ENCODE measurements at regions not wholly inside any gene's neighbourhood (a gene's known extent, or its start where the extent isn't known, plus 50 kb on each side); places are given as distances from the start of the nearest gene placed in this dataset. TPM values are rescaled to one million over a fixed set of nuclear protein-coding genes. Genes with fewer than 3 reads are reported as not detected.

- Histone ChIP-seq H3K9me3 (ENCODE audit: control insufficient read depth in 3 of 3, low read length in 3 of 3) (no peaks in the 10 kb centered on the region), H3K36me3 (ENCODE audit: control insufficient read depth in 3 of 3, insufficient read depth in 3 of 3, low read length in 3 of 3) (no peaks in the 10 kb centered on the region), H3K27ac (ENCODE audit: low read depth, low read length) (peak overlapping the region; percentile 73), H3K27me3 (ENCODE audit: control insufficient read depth in 3 of 3, insufficient read depth in 3 of 3, low read length in 3 of 3) (no peaks in the 10 kb centered on the region), H3K4me3 (ENCODE audit: low read length in 3 of 3) (no peak overlapping the region), H3K4me1 (ENCODE audit: control insufficient read depth in 3 of 3, insufficient read depth in 3 of 3, low read length in 3 of 3) (peaks cover 17 to 41% (median 35%) of the 10 kb centered on the region in 3 donors), H3K9ac (ENCODE audit: low read depth in 1 of 3, low read length in 3 of 3) (peak overlapping the region in 1 of 3 donors; percentile 41)
Measured at GRCh38 chr10:79007421-79008319, 61.1 kb upstream of the ZMIZ1 start.

- Histone ChIP-seq H3K4me3 (ENCODE audit: low read length in 3 of 3) (no peak overlapping the region), H3K4me1 (ENCODE audit: control insufficient read depth in 3 of 3, insufficient read depth in 3 of 3, low read length in 3 of 3) (peaks cover 11 to 28% (median 25%) of the 10 kb centered on the region in 3 donors), H3K9me3 (ENCODE audit: control insufficient read depth in 3 of 3, low read length in 3 of 3) (no peaks in the 10 kb centered on the region), H3K27ac (ENCODE audit: low read depth, low read length) (no peak overlapping the region), H3K27me3 (ENCODE audit: control insufficient read depth in 3 of 3, insufficient read depth in 3 of 3, low read length in 3 of 3) (no peaks in the 10 kb centered on the region), H3K9ac (ENCODE audit: low read depth in 1 of 3, low read length in 3 of 3) (no peak overlapping the region), H3K36me3 (ENCODE audit: control insufficient read depth in 3 of 3, insufficient read depth in 3 of 3, low read length in 3 of 3) (no peaks in the 10 kb centered on the region)
Measured at GRCh38 chr10:79009145-79009544, 59.6 kb upstream of the ZMIZ1 start.

GRCh38 chr10:79012567-79012966 is 56.2 kb upstream of the ZMIZ1 start:
- Histone ChIP-seq H3K9me3 (ENCODE audit: control insufficient read depth in 3 of 3, low read length in 3 of 3) (no peaks in the 10 kb centered on the region), H3K27ac (ENCODE audit: low read depth, low read length) (no peak overlapping the region), H3K9ac (ENCODE audit: low read depth in 1 of 3, low read length in 3 of 3) (no peak overlapping the region), H3K27me3 (ENCODE audit: control insufficient read depth in 3 of 3, insufficient read depth in 3 of 3, low read length in 3 of 3) (no peaks in the 10 kb centered on the region), H3K4me3 (ENCODE audit: low read length in 3 of 3) (no peak overlapping the region), H3K4me1 (ENCODE audit: control insufficient read depth in 3 of 3, insufficient read depth in 3 of 3, low read length in 3 of 3) (peaks cover 4 to 17% (median 14%) of the 10 kb centered on the region in 3 donors), H3K36me3 (ENCODE audit: control insufficient read depth in 3 of 3, insufficient read depth in 3 of 3, low read length in 3 of 3) (no peaks in the 10 kb centered on the region)

- Histone ChIP-seq H3K36me3 (ENCODE audit: control insufficient read depth in 3 of 3, insufficient read depth in 3 of 3, low read length in 3 of 3) (no peaks in the 10 kb centered on the region), H3K9me3 (ENCODE audit: control insufficient read depth in 3 of 3, low read length in 3 of 3) (peaks cover 0 to 3% (median 0%) of the 10 kb centered on the region in 3 donors), H3K27me3 (ENCODE audit: control insufficient read depth in 3 of 3, insufficient read depth in 3 of 3, low read length in 3 of 3) (no peaks in the 10 kb centered on the region), H3K4me3 (ENCODE audit: low read length in 3 of 3) (no peak overlapping the region), H3K9ac (ENCODE audit: low read depth in 1 of 3, low read length in 3 of 3) (no peak overlapping the region), H3K27ac (ENCODE audit: low read depth, low read length) (no peak overlapping the region), H3K4me1 (ENCODE audit: control insufficient read depth in 3 of 3, insufficient read depth in 3 of 3, low read length in 3 of 3) (peaks cover 4 to 13% (median 13%) of the 10 kb centered on the region in 3 donors)
Measured at GRCh38 chr10:79013406-79013987, 55.3 kb upstream of the ZMIZ1 start.

GRCh38 chr10:79014796-79015195 is 54.0 kb upstream of the ZMIZ1 start:
- Histone ChIP-seq H3K4me3 (ENCODE audit: low read length in 3 of 3) (no peak overlapping the region), H3K27ac (ENCODE audit: low read depth, low read length) (no peak overlapping the region), H3K4me1 (ENCODE audit: control insufficient read depth in 3 of 3, insufficient read depth in 3 of 3, low read length in 3 of 3) (peaks cover 14 to 22% (median 18%) of the 10 kb centered on the region in 3 donors), H3K9ac (ENCODE audit: low read depth in 1 of 3, low read length in 3 of 3) (no peak overlapping the region), H3K9me3 (ENCODE audit: control insufficient read depth in 3 of 3, low read length in 3 of 3) (peaks cover 0 to 3% (median 0%) of the 10 kb centered on the region in 3 donors), H3K36me3 (ENCODE audit: control insufficient read depth in 3 of 3, insufficient read depth in 3 of 3, low read length in 3 of 3) (no peaks in the 10 kb centered on the region), H3K27me3 (ENCODE audit: control insufficient read depth in 3 of 3, insufficient read depth in 3 of 3, low read length in 3 of 3) (no peaks in the 10 kb centered on the region)

GRCh38 chr10:79017882-79018520 is 50.8 kb upstream of the ZMIZ1 start:
- Histone ChIP-seq H3K27ac (ENCODE audit: low read depth, low read length) (peak overlapping the region; percentile 85), H3K36me3 (ENCODE audit: control insufficient read depth in 3 of 3, insufficient read depth in 3 of 3, low read length in 3 of 3) (no peaks in the 10 kb centered on the region), H3K9ac (ENCODE audit: low read depth in 1 of 3, low read length in 3 of 3) (peak overlapping the region in 2 of 3 donors; percentile 21 to 42), H3K4me1 (ENCODE audit: control insufficient read depth in 3 of 3, insufficient read depth in 3 of 3, low read length in 3 of 3) (peaks cover 23 to 40% (median 34%) of the 10 kb centered on the region in 3 donors), H3K27me3 (ENCODE audit: control insufficient read depth in 3 of 3, insufficient read depth in 3 of 3, low read length in 3 of 3) (no peaks in the 10 kb centered on the region), H3K9me3 (ENCODE audit: control insufficient read depth in 3 of 3, low read length in 3 of 3) (peaks cover 0 to 3% (median 0%) of the 10 kb centered on the region in 3 donors), H3K4me3 (ENCODE audit: low read length in 3 of 3) (no peak overlapping the region)

GRCh38 chr10:79018521-79019011 is 50.2 kb upstream of the ZMIZ1 start:
- H3K27ac ChIP-seq (ENCODE audit: low read depth, low read length): peak overlapping the region; percentile 85
- no peaks in the 10 kb centered on the region for H3K36me3 ChIP-seq (ENCODE audit: control insufficient read depth in 3 of 3, insufficient read depth in 3 of 3, low read length in 3 of 3)
- peaks cover 28 to 45% (median 40%) of the 10 kb centered on the region in 3 donors for H3K4me1 ChIP-seq (ENCODE audit: control insufficient read depth in 3 of 3, insufficient read depth in 3 of 3, low read length in 3 of 3)
- H3K4me3 ChIP-seq (ENCODE audit: low read length in 3 of 3): no peak overlapping the region
- H3K9ac ChIP-seq (ENCODE audit: low read depth in 1 of 3, low read length in 3 of 3): peak overlapping the region in 2 of 3 donors; percentile 21 to 42
- H3K9me3 ChIP-seq (ENCODE audit: control insufficient read depth in 3 of 3, low read length in 3 of 3): peaks cover 0 to 3% (median 0%) of the 10 kb centered on the region in 3 donors
- no peaks in the 10 kb centered on the region for H3K27me3 ChIP-seq (ENCODE audit: control insufficient read depth in 3 of 3, insufficient read depth in 3 of 3, low read length in 3 of 3)

Small RNA genes in the stretch of these regions (small RNA-seq; reads per million reads assigned to genes)
- gene RF00056: not detected
